ENCODE measurements at regions not wholly inside any gene's neighbourhood (a gene's known extent, or its start where the extent isn't known, plus 50 kb on each side); places are given as distances from the start of the nearest gene placed in this dataset.
A peak's percentile ranks its signal among the peaks of the same experiment; 100 is the strongest.

- ChIA-PET CTCF (interaction anchor here (0.6 to 1.1 kb wide), 2 partner anchors 126 to 143 kb away, joined by 3 to 4 read pairs; no protein-coding TSS in a partner anchor), POLR2A (interaction anchor here (0.6 kb wide), 1 partner anchor 230 kb away, joined by 3 read pairs; the partner anchor contains the start of gene ZXDC)
- DNase-seq = peak in 1 of 2 experiments; percentile 42
- Histone ChIP-seq H3K36me3 (ENCODE audit: control insufficient read depth, insufficient read depth, low read length) (no peaks in the 10 kb centered on the region), H3K27me3 (replicated peaks; ENCODE audit: control insufficient read depth, insufficient read depth, low read length) (no peaks in the 10 kb centered on the region), H3K4me3 (ENCODE audit: low read depth, low read length) (no peak overlapping the region), H3K4me1 (no peaks in the 10 kb centered on the region), H3K9me3 (0 out of 2 replicates have a peak, but pooled peaks cover 8% of the 10 kb centered on the region)
- intact Hi-C loops (cut with micrococcal nuclease; ENCODE audit: unreplicated experiment) = loop anchor here (1.0 kb wide), 1 partner anchor 143 kb away; no protein-coding TSS in a partner anchor
- H3K27me3 Mint-ChIP-seq (ENCODE audit: insufficient read depth, unreplicated experiment) = peaks cover 17% of the 10 kb centered on the region
- no TSS peak for BruUV-seq (replicated peaks)
- TF ChIP-seq, protein P1, sequence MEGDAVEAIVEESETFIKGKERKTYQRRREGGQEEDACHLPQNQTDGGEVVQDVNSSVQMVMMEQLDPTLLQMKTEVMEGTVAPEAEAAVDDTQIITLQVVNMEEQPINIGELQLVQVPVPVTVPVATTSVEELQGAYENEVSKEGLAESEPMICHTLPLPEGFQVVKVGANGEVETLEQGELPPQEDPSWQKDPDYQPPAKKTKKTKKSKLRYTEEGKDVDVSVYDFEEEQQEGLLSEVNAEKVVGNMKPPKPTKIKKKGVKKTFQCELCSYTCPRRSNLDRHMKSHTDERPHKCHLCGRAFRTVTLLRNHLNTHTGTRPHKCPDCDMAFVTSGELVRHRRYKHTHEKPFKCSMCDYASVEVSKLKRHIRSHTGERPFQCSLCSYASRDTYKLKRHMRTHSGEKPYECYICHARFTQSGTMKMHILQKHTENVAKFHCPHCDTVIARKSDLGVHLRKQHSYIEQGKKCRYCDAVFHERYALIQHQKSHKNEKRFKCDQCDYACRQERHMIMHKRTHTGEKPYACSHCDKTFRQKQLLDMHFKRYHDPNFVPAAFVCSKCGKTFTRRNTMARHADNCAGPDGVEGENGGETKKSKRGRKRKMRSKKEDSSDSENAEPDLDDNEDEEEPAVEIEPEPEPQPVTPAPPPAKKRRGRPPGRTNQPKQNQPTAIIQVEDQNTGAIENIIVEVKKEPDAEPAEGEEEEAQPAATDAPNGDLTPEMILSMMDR (IDR thresholded peaks at IDR 0.05; ENCODE audit: insufficient read depth in 1 of 2, low read depth in 1 of 2, low read length in 1 of 2, severe bottlenecking in 1 of 2, unreplicated experiment in 1 of 2) = peak; percentile 29 to 33
- H3K36me3 Mint-ChIP-seq (ENCODE audit: insufficient read depth, unreplicated experiment) = no peaks in the 10 kb centered on the region
- H3K9me3 Mint-ChIP-seq (ENCODE audit: unreplicated experiment) = peaks cover 18% of the 10 kb centered on the region
- H3K4me1 Mint-ChIP-seq (ENCODE audit: low read depth, unreplicated experiment) = no peaks in the 10 kb centered on the region
- H3K4me3 Mint-ChIP-seq (ENCODE audit: unreplicated experiment) = no peak overlapping the region
- H3K27ac Mint-ChIP-seq (ENCODE audit: unreplicated experiment) = no peak overlapping the region
These were observed 65.7 kb upstream of the ALDH1L1 start for GRCh38 chr3:126245811-126246727.
